GM21528 (cell line): ENCODE measurements at regions not wholly inside any gene's neighbourhood (a gene's known extent, or its start where the extent isn't known, plus 50 kb on each side); places are given as distances from the start of the nearest gene placed in this dataset.

Source experiments
- ATAC-seq: cut with Tn5 transposase; IDR thresholded peaks from one replicate; pipeline ENCODE4 v1.9.1; 2021; ENCODE audit warnings: mild to moderate bottlenecking, moderate library complexity; ENCODE audit not compliant: unreplicated experiment, low FRiP score

GRCh38 chr2:45182667-45183295 lies 173.5 kb upstream of the SIX2 start:
- no peak for ATAC-seq

GRCh38 chr2:45180779-45181178 lies 171.5 kb upstream of the SIX2 start:
- ATAC-seq, result no peak

- no peak for ATAC-seq
Measured at GRCh38 chr2:45180033-45180746, 170.9 kb upstream of the SIX2 start.

DNA sequence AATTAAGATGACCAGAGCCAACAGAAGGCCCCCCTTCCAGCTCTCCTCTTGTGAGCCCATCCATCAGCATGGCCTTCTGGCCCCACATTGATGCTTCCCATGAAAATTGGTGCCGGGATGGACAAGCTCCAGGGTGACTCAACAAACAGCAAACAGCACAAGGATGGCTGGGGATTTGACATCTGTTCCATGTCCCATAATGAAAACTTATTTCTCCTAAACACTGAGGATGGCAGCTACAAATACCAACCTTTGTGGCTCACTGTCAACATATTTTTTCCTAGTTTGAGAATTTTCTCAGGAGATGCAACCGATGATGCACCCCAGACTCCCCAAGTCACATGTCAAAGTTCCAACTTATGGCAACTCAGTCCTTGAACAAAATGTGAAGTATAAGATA lies 169.6 kb upstream of the SIX2 start:
- no peak for ATAC-seq

DNA sequence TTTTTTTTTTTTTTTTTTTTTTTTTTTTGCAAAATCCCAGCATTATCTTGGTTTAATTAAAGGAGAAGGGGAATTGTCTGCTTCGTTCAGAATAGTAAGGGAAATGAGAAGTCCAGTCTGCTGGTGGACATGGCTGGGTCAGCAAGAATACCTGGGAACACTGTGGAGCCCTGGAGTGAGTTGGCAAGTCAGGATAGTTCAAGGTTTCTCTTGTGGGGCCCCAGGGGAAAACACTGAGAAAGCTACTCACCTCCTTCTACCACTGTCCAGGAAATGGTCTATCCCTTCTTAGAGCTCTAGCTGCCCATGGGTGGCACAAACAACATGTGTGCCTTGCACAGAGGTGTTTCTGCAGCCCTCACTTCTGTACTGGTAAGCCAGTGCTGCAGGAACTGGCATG lies 169.1 kb upstream of the SIX2 start:
- ATAC-seq, result no peak

GRCh38 chr2:45177870-45178269 lies 168.6 kb upstream of the SIX2 start:
- ATAC-seq, result no peak

- ATAC-seq, result no peak
Measured at GRCh38 chr2:45176390-45176789, 167.1 kb upstream of the SIX2 start.

DNA sequence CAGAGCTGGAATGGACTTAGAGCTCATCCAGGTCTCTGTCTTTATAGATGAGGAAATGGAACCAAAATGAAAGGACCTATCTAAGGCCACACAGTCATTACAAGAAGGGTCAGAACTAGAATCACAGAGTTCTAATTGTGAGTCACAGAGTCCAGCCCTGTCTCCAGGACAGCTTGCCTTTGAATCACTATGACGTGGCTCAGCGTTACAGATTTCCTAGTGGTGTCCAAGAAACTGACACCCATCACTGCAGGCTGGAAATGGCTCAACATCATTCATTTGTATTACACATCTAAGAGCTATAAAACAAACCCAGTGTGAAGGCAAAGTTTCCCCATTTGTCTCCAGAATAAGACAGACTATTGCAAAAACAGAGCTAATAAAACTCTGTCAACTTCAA lies 164.3 kb upstream of the SIX2 start:
- no peak for ATAC-seq

DNA sequence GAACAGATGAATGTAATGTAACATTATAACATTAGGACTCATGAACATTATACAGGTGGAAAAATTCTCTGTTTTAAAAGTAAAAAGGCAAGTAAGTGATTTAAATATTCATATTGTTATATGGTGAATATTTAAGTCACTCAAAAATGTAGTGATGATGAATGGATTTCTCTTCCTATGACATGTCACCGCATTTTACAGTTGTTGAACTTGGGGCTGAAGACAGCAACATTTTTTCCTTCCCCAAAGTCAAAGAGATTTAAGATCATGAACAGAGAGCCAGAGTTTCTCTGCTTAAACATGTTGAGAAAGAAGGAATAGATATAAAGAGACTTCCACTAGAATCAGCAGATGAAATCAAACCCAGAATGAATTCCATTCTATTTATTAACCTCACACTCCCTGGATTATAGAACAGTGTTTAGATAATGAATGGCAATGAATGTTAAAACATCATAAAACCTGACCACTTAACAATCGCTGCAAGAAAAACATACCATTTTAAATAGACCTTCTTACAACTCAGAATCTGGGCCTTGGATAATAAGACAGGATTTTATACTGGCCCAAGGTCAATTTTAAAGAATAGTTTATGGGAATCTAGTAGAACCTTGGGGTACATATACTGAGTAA lies 163.6 kb upstream of the SIX2 start:
- ATAC-seq, result no peak

DNA sequence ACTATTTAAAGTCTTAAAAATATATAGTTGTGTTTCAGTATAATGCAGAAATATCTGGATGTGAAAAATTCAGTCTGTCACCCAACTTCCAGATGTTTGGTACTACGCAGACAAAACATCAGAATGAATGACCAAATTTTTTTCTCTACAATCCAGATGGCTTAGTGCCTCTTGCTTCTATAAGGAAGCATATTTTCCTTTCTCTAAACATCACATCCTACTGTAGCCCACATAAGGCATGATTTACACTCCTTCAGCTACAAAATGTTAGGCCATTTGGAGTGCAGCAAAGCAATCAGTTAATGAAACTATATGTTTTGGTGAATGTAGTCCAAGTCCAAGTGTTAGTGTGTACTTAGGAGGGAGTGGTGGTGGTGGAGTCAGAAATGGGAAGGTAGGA lies 162.9 kb upstream of the SIX2 start:
- no peak for ATAC-seq

DNA sequence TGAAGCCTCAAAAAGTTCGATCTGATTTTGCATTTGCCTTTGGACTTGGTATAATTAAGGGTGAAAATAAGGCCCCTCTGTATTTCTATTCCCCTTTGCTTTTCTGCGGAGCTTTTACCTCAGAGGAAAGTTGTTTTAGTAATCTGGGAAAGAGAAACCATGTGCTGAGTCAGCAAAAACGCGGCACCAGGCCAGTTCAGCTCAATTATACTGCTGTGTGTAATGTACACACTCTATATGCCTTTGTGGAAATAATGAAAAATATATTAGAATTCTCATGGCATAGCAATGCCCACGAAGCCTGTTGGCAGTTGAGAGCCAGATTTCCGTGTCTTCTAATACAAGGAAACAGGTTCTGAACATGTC lies 161.9 kb upstream of the SIX2 start:
- no peak for ATAC-seq

- ATAC-seq, result no peak
Measured at GRCh38 chr2:45170191-45171135, 161.2 kb upstream of the SIX2 start.

DNA sequence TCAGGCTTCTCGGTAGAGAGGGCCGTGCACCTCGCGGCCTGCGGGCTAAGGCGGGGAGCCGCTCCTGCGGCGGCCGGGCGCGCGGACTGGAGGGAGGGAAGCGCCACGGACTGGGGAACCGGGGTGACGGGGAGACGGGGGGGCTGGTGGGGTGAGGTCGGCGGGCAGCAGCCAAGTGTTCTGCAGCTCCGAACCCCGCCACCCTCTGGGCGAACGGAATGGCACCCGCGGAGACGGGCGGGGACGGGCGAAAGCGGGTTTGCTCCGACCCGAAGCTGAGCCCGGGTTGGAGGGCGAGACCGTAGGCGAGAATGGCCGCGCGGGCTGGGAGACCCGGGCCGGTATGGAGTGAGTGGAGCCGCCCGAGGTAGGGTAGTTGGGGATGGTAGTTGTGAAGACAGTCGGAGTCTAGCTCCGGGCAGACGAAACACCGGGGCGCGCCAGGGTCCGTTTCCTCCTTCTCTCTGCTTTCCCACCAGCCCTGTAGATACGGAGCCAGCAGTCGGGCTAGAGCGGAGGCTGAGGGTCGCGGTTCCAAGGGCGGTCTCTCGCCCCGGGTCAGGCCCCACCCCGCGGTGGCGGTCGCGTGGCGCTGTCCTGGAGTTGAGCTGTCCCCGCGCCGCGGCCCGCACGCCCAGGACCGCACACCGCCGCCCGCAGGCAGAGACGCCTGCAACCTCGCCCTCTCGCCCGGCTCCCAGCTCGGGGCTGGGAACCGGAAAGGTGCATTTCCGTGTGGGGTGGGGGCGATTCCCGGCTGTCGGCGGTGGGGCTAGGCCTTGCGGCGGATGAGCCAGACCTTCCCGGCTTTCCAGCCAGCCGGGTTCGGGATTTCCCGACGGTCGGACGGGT lies 160.3 kb upstream of the SIX2 start:
- ATAC-seq, result no peak

DNA sequence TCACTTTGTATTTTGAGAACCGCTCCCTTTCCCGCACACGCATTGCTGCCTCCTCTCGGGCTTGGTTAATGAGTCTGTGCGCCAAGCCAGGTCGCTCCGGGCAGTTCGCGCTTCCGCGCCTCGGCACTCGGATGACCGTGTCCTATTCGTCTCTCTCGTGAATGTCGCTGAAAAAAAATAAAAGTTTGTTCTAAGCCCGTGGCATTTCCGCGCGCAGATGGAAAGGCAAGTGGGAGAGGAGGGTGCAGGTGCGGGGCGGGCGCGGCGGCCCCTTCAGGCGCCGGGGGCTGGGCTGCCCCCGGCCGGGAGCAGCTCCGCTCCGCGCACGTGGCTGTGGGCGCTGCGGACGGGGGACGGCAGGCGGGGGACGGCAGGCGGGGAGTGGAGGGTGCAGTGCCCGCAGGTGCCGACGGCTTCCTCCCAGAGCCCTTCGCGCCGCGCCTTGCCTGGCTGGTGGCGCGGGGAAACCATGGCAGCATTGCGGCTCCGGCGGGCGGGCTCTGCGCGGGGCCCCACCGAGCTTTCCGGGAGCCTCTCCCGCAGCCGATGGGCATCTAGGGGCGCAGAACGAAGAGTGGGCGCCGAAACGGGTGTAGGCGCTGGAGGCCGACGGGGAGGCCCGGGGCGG lies 159.6 kb upstream of the SIX2 start:
- ATAC-seq, result no peak

GRCh38 chr2:45167920-45168629 lies 158.8 kb upstream of the SIX2 start:
- no peak for ATAC-seq

GRCh38 chr2:45166229-45166890 lies 157.1 kb upstream of the SIX2 start:
- no peak for ATAC-seq

- no peak for ATAC-seq
Measured at GRCh38 chr2:45162711-45163110, 153.5 kb upstream of the SIX2 start.

- no peak for ATAC-seq
Measured at GRCh38 chr2:45156605-45157004, 147.4 kb upstream of the SIX2 start.
